Right hindlimb (tissue), 1 donor: ENCODE measurements at regions not wholly inside any gene's neighbourhood (a gene's known extent, or its start where the extent isn't known, plus 50 kb on each side); places are given as distances from the start of the nearest gene placed in this dataset.

ENCODE experiments used
- DNase-seq: peaks from one replicate; pipeline ENCODE4 v3.0.0-alpha.2; 2018

GRCh38 chr2:18503376-18504228, 56.9 kb downstream of the RDH14 start:
- no peak for DNase-seq

- DNase-seq: no peak
Measured at GRCh38 chr2:18502142-18502541, 58.3 kb downstream of the RDH14 start.

- DNase-seq: no peak
Measured at GRCh38 chr2:18501729-18502128, 58.7 kb downstream of the RDH14 start.

- no peak for DNase-seq
Measured at GRCh38 chr2:18501156-18501555, 59.3 kb downstream of the RDH14 start.

- DNase-seq: no peak
Measured at GRCh38 chr2:18500333-18500732, 60.1 kb downstream of the RDH14 start.

GRCh38 chr2:18498531-18498930, 61.9 kb downstream of the RDH14 start:
- DNase-seq: no peak

GRCh38 chr2:18496516-18496915, 63.9 kb downstream of the RDH14 start:
- DNase-seq: no peak

GRCh38 chr2:18495058-18495457, 65.4 kb downstream of the RDH14 start:
- no peak for DNase-seq

GRCh38 chr2:18492721-18493120, 67.7 kb downstream of the RDH14 start:
- no peak for DNase-seq

GRCh38 chr2:18491577-18491976, 68.9 kb downstream of the RDH14 start:
- peak; percentile 30 for DNase-seq

- DNase-seq: no peak
Measured at GRCh38 chr2:18490901-18491300, 69.6 kb downstream of the RDH14 start.

- DNase-seq: no peak
Measured at GRCh38 chr2:18487106-18487913, 73.1 kb downstream of the RDH14 start.

GRCh38 chr2:18484625-18485024, 75.8 kb downstream of the RDH14 start:
- DNase-seq: no peak

GRCh38 chr2:18483896-18484295, 76.6 kb downstream of the RDH14 start:
- DNase-seq: no peak

GRCh38 chr2:18482666-18483065, 77.8 kb downstream of the RDH14 start:
- DNase-seq: no peak

GRCh38 chr2:18479947-18480369, 80.5 kb downstream of the RDH14 start:
- peak; percentile 71 for DNase-seq

GRCh38 chr2:18477293-18477692, 83.2 kb downstream of the RDH14 start:
- DNase-seq: no peak

GRCh38 chr2:18476484-18476883, 84.0 kb downstream of the RDH14 start:
- no peak for DNase-seq

GRCh38 chr2:18475884-18476283, 84.6 kb downstream of the RDH14 start:
- DNase-seq: no peak

- DNase-seq: no peak
Measured at GRCh38 chr2:18474700-18475099, 85.8 kb downstream of the RDH14 start.

GRCh38 chr2:18473241-18474181, 86.9 kb downstream of the RDH14 start:
- DNase-seq: peak; percentile 30

- DNase-seq: no peak
Measured at GRCh38 chr2:18467749-18468360, 92.6 kb downstream of the RDH14 start.
